Prostate gland (tissue), 2 donors: ENCODE measurements at regions not wholly inside any gene's neighbourhood (a gene's known extent, or its start where the extent isn't known, plus 50 kb on each side); places are given as distances from the start of the nearest gene placed in this dataset.

Experiments
- POLR2A ChIP-seq: fragments of 450-650 bp; IDR thresholded peaks from one replicate; pipeline ENCODE4 v1.6.1; 2016; ENCODE audit warnings: antibody characterized with exemption, mild to moderate bottlenecking
- POLR2AphosphoS5 ChIP-seq: sonication (generic); formaldehyde crosslinking; IDR thresholded peaks from one replicate; pipeline ENCODE4 v1.6.1; 2017; ENCODE audit warnings: antibody characterized with exemption
- TF ChIP-seq, protein P1 (sequence below), 4 experiments: fragments of 200-600 bp in 2 of 4; fragments of 450-650 bp in 2 of 4; sonication (generic) in 2 of 4; IDR thresholded peaks; 1 replicate in 3 of 4; 2 replicates in 1 of 4; pipeline ENCODE4 v1.5.1; 2016 to 2019; ENCODE audit warnings: antibody characterized with exemption in 4 of 4, mild to moderate bottlenecking in 2 of 4, moderate library complexity in 2 of 4

DNA sequence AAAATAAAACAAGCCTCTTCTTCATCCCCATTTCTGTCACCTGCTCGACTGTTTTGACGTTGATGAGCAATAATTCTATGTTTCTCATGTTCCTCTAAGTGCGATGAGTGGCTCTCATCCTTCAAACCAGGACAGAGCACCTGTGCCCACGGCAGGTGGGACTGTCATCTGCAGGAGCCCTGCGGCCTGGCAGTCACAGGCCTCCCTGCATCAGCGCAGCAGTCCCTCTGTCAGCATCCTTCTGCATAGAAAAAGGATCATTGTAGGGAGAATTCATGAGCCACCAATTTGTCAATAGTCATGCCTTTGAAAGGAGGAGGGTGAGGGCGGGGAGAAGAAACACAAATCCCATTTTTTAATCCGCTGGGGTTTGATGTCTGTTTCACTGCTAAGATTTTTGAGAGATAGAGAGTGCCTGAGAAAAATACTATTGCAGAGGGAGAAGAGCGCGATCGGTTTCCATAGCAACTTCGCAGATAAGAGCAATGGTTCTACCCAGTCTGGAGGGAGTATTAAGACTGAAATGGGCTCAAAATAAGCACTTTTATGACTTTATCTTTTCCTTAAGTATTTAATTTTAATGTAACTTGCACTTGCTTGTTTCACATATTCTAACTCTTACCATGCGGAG is 234.3 kb upstream of the NCKAP5 start:
- TF ChIP-seq, protein P1, sequence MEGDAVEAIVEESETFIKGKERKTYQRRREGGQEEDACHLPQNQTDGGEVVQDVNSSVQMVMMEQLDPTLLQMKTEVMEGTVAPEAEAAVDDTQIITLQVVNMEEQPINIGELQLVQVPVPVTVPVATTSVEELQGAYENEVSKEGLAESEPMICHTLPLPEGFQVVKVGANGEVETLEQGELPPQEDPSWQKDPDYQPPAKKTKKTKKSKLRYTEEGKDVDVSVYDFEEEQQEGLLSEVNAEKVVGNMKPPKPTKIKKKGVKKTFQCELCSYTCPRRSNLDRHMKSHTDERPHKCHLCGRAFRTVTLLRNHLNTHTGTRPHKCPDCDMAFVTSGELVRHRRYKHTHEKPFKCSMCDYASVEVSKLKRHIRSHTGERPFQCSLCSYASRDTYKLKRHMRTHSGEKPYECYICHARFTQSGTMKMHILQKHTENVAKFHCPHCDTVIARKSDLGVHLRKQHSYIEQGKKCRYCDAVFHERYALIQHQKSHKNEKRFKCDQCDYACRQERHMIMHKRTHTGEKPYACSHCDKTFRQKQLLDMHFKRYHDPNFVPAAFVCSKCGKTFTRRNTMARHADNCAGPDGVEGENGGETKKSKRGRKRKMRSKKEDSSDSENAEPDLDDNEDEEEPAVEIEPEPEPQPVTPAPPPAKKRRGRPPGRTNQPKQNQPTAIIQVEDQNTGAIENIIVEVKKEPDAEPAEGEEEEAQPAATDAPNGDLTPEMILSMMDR (IDR thresholded peaks at IDR 0.05): no peak
- no peak for TF ChIP-seq POLR2A
- TF ChIP-seq POLR2AphosphoS5: no peak
